ENCODE measurements at regions not wholly inside any gene's neighbourhood (a gene's known extent, or its start where the extent isn't known, plus 50 kb on each side); places are given as distances from the start of the nearest gene placed in this dataset.

GRCh38 chr7:35508623-35509400 is 186.1 kb downstream of the HERPUD2 start:
- no peaks in the 10 kb centered on the region for H3K36me3 ChIP-seq (ENCODE audit: insufficient read depth, low read length)
- no peak overlapping the region for H2AFZ ChIP-seq (ENCODE audit: low read depth, low read length)
- no peaks in the 10 kb centered on the region for H3K9me3 ChIP-seq (ENCODE audit: low read length)
- peaks cover 8% of the 10 kb centered on the region for H3K4me1 ChIP-seq (ENCODE audit: insufficient read depth, low read length)
- H3K27me3 ChIP-seq (ENCODE audit: insufficient read depth, low read length): no peaks in the 10 kb centered on the region
- no peak overlapping the region for H3K4me3 ChIP-seq (ENCODE audit: low read length)

GRCh38 chr7:35505066-35505465 is 189.9 kb downstream of the HERPUD2 start:
- Histone ChIP-seq H2AFZ (ENCODE audit: low read depth, low read length) (no peak overlapping the region), H3K4me1 (ENCODE audit: insufficient read depth, low read length) (peaks cover 8% of the 10 kb centered on the region), H3K36me3 (ENCODE audit: insufficient read depth, low read length) (no peaks in the 10 kb centered on the region), H3K4me3 (ENCODE audit: low read length) (no peak overlapping the region), H3K9me3 (ENCODE audit: low read length) (no peaks in the 10 kb centered on the region), H3K27me3 (ENCODE audit: insufficient read depth, low read length) (no peaks in the 10 kb centered on the region)

- Histone ChIP-seq H3K9me3 (ENCODE audit: low read length) (no peaks in the 10 kb centered on the region), H2AFZ (ENCODE audit: low read depth, low read length) (no peak overlapping the region), H3K36me3 (ENCODE audit: insufficient read depth, low read length) (no peaks in the 10 kb centered on the region), H3K27me3 (ENCODE audit: insufficient read depth, low read length) (no peaks in the 10 kb centered on the region), H3K4me1 (ENCODE audit: insufficient read depth, low read length) (peaks cover 8% of the 10 kb centered on the region), H3K4me3 (ENCODE audit: low read length) (no peak overlapping the region)
Measured at GRCh38 chr7:35504365-35504764, 190.6 kb downstream of the HERPUD2 start.

- H3K36me3 ChIP-seq (ENCODE audit: insufficient read depth, low read length): no peaks in the 10 kb centered on the region
- no peaks in the 10 kb centered on the region for H3K9me3 ChIP-seq (ENCODE audit: low read length)
- H3K4me1 ChIP-seq (ENCODE audit: insufficient read depth, low read length): peaks cover 8% of the 10 kb centered on the region
- no peak overlapping the region for H2AFZ ChIP-seq (ENCODE audit: low read depth, low read length)
- no peaks in the 10 kb centered on the region for H3K27me3 ChIP-seq (ENCODE audit: insufficient read depth, low read length)
- H3K4me3 ChIP-seq (ENCODE audit: low read length): no peak overlapping the region
Measured at GRCh38 chr7:35501681-35502080, 193.3 kb downstream of the HERPUD2 start.

- no peak overlapping the region for H3K4me3 ChIP-seq (ENCODE audit: low read length)
- no peak overlapping the region for H2AFZ ChIP-seq (ENCODE audit: low read depth, low read length)
- H3K9me3 ChIP-seq (ENCODE audit: low read length): no peaks in the 10 kb centered on the region
- no peaks in the 10 kb centered on the region for H3K27me3 ChIP-seq (ENCODE audit: insufficient read depth, low read length)
- H3K36me3 ChIP-seq (ENCODE audit: insufficient read depth, low read length): no peaks in the 10 kb centered on the region
- H3K4me1 ChIP-seq (ENCODE audit: insufficient read depth, low read length): peaks cover 3% of the 10 kb centered on the region
Measured at GRCh38 chr7:35499226-35499625, 195.7 kb downstream of the HERPUD2 start.

GRCh38 chr7:35498416-35498815 is 196.5 kb downstream of the HERPUD2 start:
- H2AFZ ChIP-seq (ENCODE audit: low read depth, low read length): no peak overlapping the region
- H3K27me3 ChIP-seq (ENCODE audit: insufficient read depth, low read length): no peaks in the 10 kb centered on the region
- H3K4me3 ChIP-seq (ENCODE audit: low read length): no peak overlapping the region

GRCh38 chr7:35495844-35496243 is 199.1 kb downstream of the HERPUD2 start:
- no peaks in the 10 kb centered on the region for H3K27me3 ChIP-seq (ENCODE audit: insufficient read depth, low read length)
- no peaks in the 10 kb centered on the region for H3K9me3 ChIP-seq (ENCODE audit: low read length)
- H3K4me1 ChIP-seq (ENCODE audit: insufficient read depth, low read length): peaks cover 5% of the 10 kb centered on the region
- no peaks in the 10 kb centered on the region for H3K36me3 ChIP-seq (ENCODE audit: insufficient read depth, low read length)
- H3K4me3 ChIP-seq (ENCODE audit: low read length): no peak overlapping the region
- H2AFZ ChIP-seq (ENCODE audit: low read depth, low read length): no peak overlapping the region

More at GRCh38 chr7:35498416-35498815, 196.5 kb downstream of the HERPUD2 start:
- H3K9me3 ChIP-seq (ENCODE audit: low read length): no peaks in the 10 kb centered on the region
- H3K4me1 ChIP-seq (ENCODE audit: insufficient read depth, low read length): peaks cover 5% of the 10 kb centered on the region
- H3K36me3 ChIP-seq (ENCODE audit: insufficient read depth, low read length): no peaks in the 10 kb centered on the region

GRCh38 chr7:35495377-35495776 is 199.6 kb downstream of the HERPUD2 start:
- H3K4me1 ChIP-seq (ENCODE audit: insufficient read depth, low read length): peaks cover 5% of the 10 kb centered on the region
- H3K4me3 ChIP-seq (ENCODE audit: low read length): no peak overlapping the region
- no peaks in the 10 kb centered on the region for H3K36me3 ChIP-seq (ENCODE audit: insufficient read depth, low read length)
- H2AFZ ChIP-seq (ENCODE audit: low read depth, low read length): no peak overlapping the region
- H3K9me3 ChIP-seq (ENCODE audit: low read length): no peaks in the 10 kb centered on the region
- H3K27me3 ChIP-seq (ENCODE audit: insufficient read depth, low read length): no peaks in the 10 kb centered on the region

- no peaks in the 10 kb centered on the region for H3K36me3 ChIP-seq (ENCODE audit: insufficient read depth, low read length)
- no peaks in the 10 kb centered on the region for H3K9me3 ChIP-seq (ENCODE audit: low read length)
- peaks cover 5% of the 10 kb centered on the region for H3K4me1 ChIP-seq (ENCODE audit: insufficient read depth, low read length)
- H3K4me3 ChIP-seq (ENCODE audit: low read length): no peak overlapping the region
- no peaks in the 10 kb centered on the region for H3K27me3 ChIP-seq (ENCODE audit: insufficient read depth, low read length)
- H2AFZ ChIP-seq (ENCODE audit: low read depth, low read length): no peak overlapping the region
Measured at GRCh38 chr7:35494407-35494806, 200.5 kb downstream of the HERPUD2 start.

GRCh38 chr7:35492451-35493175 is 202.3 kb downstream of the HERPUD2 start:
- H3K4me1 ChIP-seq (ENCODE audit: insufficient read depth, low read length): peaks cover 5% of the 10 kb centered on the region
- no peaks in the 10 kb centered on the region for H3K36me3 ChIP-seq (ENCODE audit: insufficient read depth, low read length)
- no peaks in the 10 kb centered on the region for H3K27me3 ChIP-seq (ENCODE audit: insufficient read depth, low read length)
- no peak overlapping the region for H2AFZ ChIP-seq (ENCODE audit: low read depth, low read length)
- H3K9me3 ChIP-seq (ENCODE audit: low read length): no peaks in the 10 kb centered on the region
- H3K4me3 ChIP-seq (ENCODE audit: low read length): no peak overlapping the region

GRCh38 chr7:35491233-35491632 is 203.7 kb downstream of the HERPUD2 start:
- H3K9me3 ChIP-seq (ENCODE audit: low read length): no peaks in the 10 kb centered on the region
- H3K4me1 ChIP-seq (ENCODE audit: insufficient read depth, low read length): peaks cover 5% of the 10 kb centered on the region
- H3K36me3 ChIP-seq (ENCODE audit: insufficient read depth, low read length): no peaks in the 10 kb centered on the region
- no peak overlapping the region for H3K4me3 ChIP-seq (ENCODE audit: low read length)
- H3K27me3 ChIP-seq (ENCODE audit: insufficient read depth, low read length): no peaks in the 10 kb centered on the region
- no peak overlapping the region for H2AFZ ChIP-seq (ENCODE audit: low read depth, low read length)

- H3K4me3 ChIP-seq (ENCODE audit: low read length): no peak overlapping the region
- no peaks in the 10 kb centered on the region for H3K36me3 ChIP-seq (ENCODE audit: insufficient read depth, low read length)
- no peak overlapping the region for H2AFZ ChIP-seq (ENCODE audit: low read depth, low read length)
- no peaks in the 10 kb centered on the region for H3K27me3 ChIP-seq (ENCODE audit: insufficient read depth, low read length)
- H3K9me3 ChIP-seq (ENCODE audit: low read length): no peaks in the 10 kb centered on the region
- no peaks in the 10 kb centered on the region for H3K4me1 ChIP-seq (ENCODE audit: insufficient read depth, low read length)
Measured at GRCh38 chr7:35487841-35488240, 207.1 kb downstream of the HERPUD2 start.

GRCh38 chr7:35487402-35487801 is 207.5 kb downstream of the HERPUD2 start:
- H3K4me1 ChIP-seq (ENCODE audit: insufficient read depth, low read length): no peaks in the 10 kb centered on the region
- H3K27me3 ChIP-seq (ENCODE audit: insufficient read depth, low read length): no peaks in the 10 kb centered on the region

More at GRCh38 chr7:35487402-35487801, 207.5 kb downstream of the HERPUD2 start:
- Histone ChIP-seq H3K36me3 (ENCODE audit: insufficient read depth, low read length) (no peaks in the 10 kb centered on the region), H2AFZ (ENCODE audit: low read depth, low read length) (no peak overlapping the region), H3K4me3 (ENCODE audit: low read length) (no peak overlapping the region), H3K9me3 (ENCODE audit: low read length) (no peaks in the 10 kb centered on the region)

Measured in neuron (in vitro differentiated cells).